ENCODE measurements at regions not wholly inside any gene's neighbourhood (a gene's known extent, or its start where the extent isn't known, plus 50 kb on each side); places are given as distances from the start of the nearest gene placed in this dataset.

- Histone ChIP-seq H3K27me3 (ENCODE audit: control insufficient read depth, insufficient read depth, low read length) (no peaks in the 10 kb centered on the region), H3K4me3 (ENCODE audit: low read depth, low read length) (no peak overlapping the region), H3K36me3 (ENCODE audit: control insufficient read depth, insufficient read depth, low read length) (no peaks in the 10 kb centered on the region)
- POLR2A ChIA-PET: no interaction called here
- no peak for TF ChIP-seq CTCF (IDR thresholded peaks at IDR 0.05; ENCODE audit: insufficient read depth, low read depth, low read length)
- CTCF ChIA-PET: no interaction called here
- DNase-seq (ENCODE audit: low read depth): no peak
These were observed 379.5 kb upstream of the SUCLG2 start for GRCh38 chr3:68033867-68034266.

- no peaks in the 10 kb centered on the region for H3K27me3 ChIP-seq (ENCODE audit: control insufficient read depth, insufficient read depth, low read length)
- ChIA-PET CTCF (interaction anchor here (0.7 kb wide), 1 partner anchor 36 kb away, joined by 3 read pairs; no protein-coding TSS in a partner anchor), POLR2A (no interaction called here)
- TF ChIP-seq CTCF (IDR thresholded peaks at IDR 0.05; ENCODE audit: insufficient read depth, low read depth, low read length): no peak
- H3K4me3 ChIP-seq (ENCODE audit: low read depth, low read length): no peak overlapping the region
- no peaks in the 10 kb centered on the region for H3K36me3 ChIP-seq (ENCODE audit: control insufficient read depth, insufficient read depth, low read length)
- DNase-seq (ENCODE audit: low read depth): no peak
These were observed 377.8 kb upstream of the SUCLG2 start for GRCh38 chr3:68032209-68032608.

GRCh38 chr3:68025189-68025588 is 370.8 kb upstream of the SUCLG2 start:
- DNase-seq (ENCODE audit: low read depth): no peak
- ChIA-PET CTCF (no interaction called here), POLR2A (no interaction called here)
- no peaks in the 10 kb centered on the region for H3K36me3 ChIP-seq (ENCODE audit: control insufficient read depth, insufficient read depth, low read length)
- no peak overlapping the region for H3K4me3 ChIP-seq (ENCODE audit: low read depth, low read length)
- no peaks in the 10 kb centered on the region for H3K27me3 ChIP-seq (ENCODE audit: control insufficient read depth, insufficient read depth, low read length)
- no peak for TF ChIP-seq CTCF (IDR thresholded peaks at IDR 0.05; ENCODE audit: insufficient read depth, low read depth, low read length)

GRCh38 chr3:68019876-68020275 is 365.5 kb upstream of the SUCLG2 start:
- ChIA-PET POLR2A (no interaction called here), CTCF (no interaction called here)
- Histone ChIP-seq H3K36me3 (ENCODE audit: control insufficient read depth, insufficient read depth, low read length) (no peaks in the 10 kb centered on the region), H3K27me3 (ENCODE audit: control insufficient read depth, insufficient read depth, low read length) (no peaks in the 10 kb centered on the region), H3K4me3 (ENCODE audit: low read depth, low read length) (no peak overlapping the region)
- DNase-seq (ENCODE audit: low read depth): no peak
- TF ChIP-seq CTCF (IDR thresholded peaks at IDR 0.05; ENCODE audit: insufficient read depth, low read depth, low read length): no peak

GRCh38 chr3:68018275-68018674 is 363.9 kb upstream of the SUCLG2 start:
- Histone ChIP-seq H3K4me3 (ENCODE audit: low read depth, low read length) (no peak overlapping the region), H3K27me3 (ENCODE audit: control insufficient read depth, insufficient read depth, low read length) (no peaks in the 10 kb centered on the region), H3K36me3 (ENCODE audit: control insufficient read depth, insufficient read depth, low read length) (no peaks in the 10 kb centered on the region)
- CTCF ChIA-PET: no interaction called here
- DNase-seq (ENCODE audit: low read depth): no peak
- POLR2A ChIA-PET: no interaction called here
- TF ChIP-seq CTCF (IDR thresholded peaks at IDR 0.05; ENCODE audit: insufficient read depth, low read depth, low read length): no peak
